Hepatocyte (in vitro differentiated cells): ENCODE measurements at regions not wholly inside any gene's neighbourhood (a gene's known extent, or its start where the extent isn't known, plus 50 kb on each side); places are given as distances from the start of the nearest gene placed in this dataset.

ENCODE experiments used
- CTCF ChIP-seq: fragments of 200-600 bp; sonication (generic); IDR thresholded peaks from 2 replicates; pipeline ENCODE4 v1.5.1; 2016; ENCODE audit warnings: antibody characterized with exemption, mild to moderate bottlenecking; ENCODE audit not compliant: poor library complexity
- EZH2phosphoT487 ChIP-seq: fragments of 200-600 bp; sonication (generic); IDR thresholded peaks from one replicate; pipeline ENCODE4 v1.6.1; 2018; ENCODE audit warnings: antibody characterized with exemption, mild to moderate bottlenecking, low read depth, moderate library complexity; ENCODE audit not compliant: unreplicated experiment, severe bottlenecking

DNA sequence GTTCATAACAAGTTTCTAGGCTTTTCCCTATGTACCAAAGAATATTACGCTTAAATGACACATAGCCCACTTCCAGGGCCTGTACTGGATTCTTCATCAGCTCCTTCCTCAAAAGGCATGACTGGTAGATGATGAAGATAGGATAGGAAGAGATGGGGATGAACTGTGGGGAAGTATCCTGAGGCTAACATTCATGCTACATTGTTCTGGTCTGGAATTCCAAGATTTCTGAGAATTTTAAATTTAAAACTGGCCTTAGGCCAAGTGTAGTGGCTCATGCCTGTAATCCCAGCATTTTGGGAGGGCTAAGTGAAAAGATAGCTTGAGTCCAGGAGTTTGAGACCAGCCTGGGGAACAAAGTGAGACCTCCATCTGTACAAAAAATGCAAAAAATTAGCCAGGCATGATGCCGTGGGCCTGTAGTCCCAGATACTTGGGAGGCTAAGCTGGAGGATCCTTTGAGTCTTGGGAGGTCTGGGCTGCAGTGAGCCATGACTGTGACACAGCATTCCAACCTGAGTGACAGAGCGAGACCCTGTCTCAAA is 160.1 kb upstream of the PLAAT1 start:
- TF ChIP-seq CTCF (no peak), EZH2phosphoT487 (no peak)
